SH-SY5Y (cell line): ENCODE measurements at regions not wholly inside any gene's neighbourhood (a gene's known extent, or its start where the extent isn't known, plus 50 kb on each side); places are given as distances from the start of the nearest gene placed in this dataset.

Source experiments
- GATA2 ChIP-seq: IDR thresholded peaks from 2 replicates; pipeline ENCODE4 v1.6.1; 2011; ENCODE audit warnings: mild to moderate bottlenecking, low read depth, low read length
- GATA3 ChIP-seq: IDR thresholded peaks from 2 replicates; pipeline ENCODE4 v1.6.1; 2011; ENCODE audit warnings: low read depth, mild to moderate bottlenecking, low read length, moderate library complexity

DNA sequence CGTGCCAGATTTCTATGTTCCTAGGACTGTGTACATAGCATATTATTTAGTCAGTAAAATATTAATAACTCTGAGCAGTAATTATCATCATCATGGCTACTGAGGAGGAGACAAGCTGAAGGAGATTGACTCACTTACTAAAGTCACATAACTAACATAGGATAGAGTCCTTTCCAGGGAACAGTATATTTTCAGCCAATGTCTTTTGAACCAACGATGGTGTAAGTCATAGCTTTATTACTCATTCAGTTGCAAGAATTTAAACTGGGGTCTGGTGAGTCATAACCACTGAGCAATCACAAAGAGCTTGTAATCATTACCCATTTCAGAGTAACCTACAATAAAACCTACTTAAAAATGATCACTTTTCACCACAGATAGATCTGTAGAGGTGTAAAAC lies 1564.8 kb upstream of the TENM4 start:
- TF ChIP-seq GATA2 (no peak), GATA3 (no peak)
